PC-3 (cell line): ENCODE measurements at regions not wholly inside any gene's neighbourhood (a gene's known extent, or its start where the extent isn't known, plus 50 kb on each side); places are given as distances from the start of the nearest gene placed in this dataset.

ENCODE experiments used
- ATAC-seq: fragments of 200-7000 bp; cut with Tn5 transposase; 2 replicates; pipeline ENCODE4 v1.9.1; 2020; ENCODE audit warnings: mild to moderate bottlenecking, moderate library complexity
- BruUV-seq: library from RNA; stranded (reverse); fragments of 400-500 nt; replicated peaks from 2 replicates; lab custom pipeline; 2021; lab: Mats Ljungman, UMichigan
- CTCF ChIA-PET: fragments of 300-600 bp; sonication (Branson Sonifier 250); formaldehyde crosslinking; loops from one replicate; lab custom pipeline; 2022; ENCODE audit warnings: antibody characterized with exemption; lab: Charles Lee
- POLR2A ChIA-PET: fragments of 300-600 bp; sonication (Branson Sonifier 250); formaldehyde crosslinking; loops from one replicate; lab custom pipeline; 2022; ENCODE audit warnings: antibody characterized with exemption; ENCODE audit not compliant: unreplicated experiment; lab: Charles Lee
- DNase-seq: peaks from one replicate; pipeline ENCODE4 v3.0.0-alpha.2; 2015
- H2AFZ ChIP-seq: fragments of 300-600 bp; sonication (generic); 2 replicates; pipeline ENCODE4 v1.6.0; 2016; ENCODE audit warnings: antibody characterized with exemption, low read length
- H3F3A ChIP-seq: fragments of 300-600 bp; sonication (generic); one replicate; pipeline ENCODE4 v1.6.0; 2017; ENCODE audit warnings: antibody characterized with exemption, low read length, control low read depth, mild to moderate bottlenecking; ENCODE audit not compliant: unreplicated experiment
- H3K27ac ChIP-seq: fragments of 300-600 bp; sonication (generic); 2 replicates; pipeline ENCODE4 v1.5.1; 2016; ENCODE audit warnings: mild to moderate bottlenecking, low read length
- H3K27me3 ChIP-seq: fragments of 300-600 bp; sonication (generic); 2 replicates; pipeline ENCODE4 v1.6.1; 2016; ENCODE audit warnings: low read length, mixed read lengths
- H3K36me3 ChIP-seq: fragments of 300-600 bp; sonication (generic); 2 replicates; pipeline ENCODE4 v1.6.1; 2016; ENCODE audit warnings: low read depth, mixed run types, low read length, mixed read lengths
- H3K4me1 ChIP-seq: fragments of 300-600 bp; sonication (generic); 2 replicates; pipeline ENCODE4 v1.5.1; 2016; ENCODE audit warnings: low read length; ENCODE audit not compliant: insufficient read depth
- H3K4me2 ChIP-seq: fragments of 300-600 bp; sonication (generic); 2 replicates; pipeline ENCODE4 v1.6.0; 2016; ENCODE audit warnings: low read length
- H3K4me3 ChIP-seq: fragments of 300-600 bp; sonication (generic); 2 replicates; pipeline ENCODE4 v1.5.1; 2016; ENCODE audit warnings: mild to moderate bottlenecking, low read length, mixed read lengths
- H3K79me2 ChIP-seq: fragments of 300-600 bp; sonication (generic); 2 replicates; pipeline ENCODE4 v1.6.1; 2017; ENCODE audit warnings: low read length, mixed read lengths
- H3K9ac ChIP-seq: fragments of 300-600 bp; sonication (generic); 2 replicates; pipeline ENCODE4 v1.6.0; 2016; ENCODE audit warnings: mild to moderate bottlenecking, low read length
- H3K9me2 ChIP-seq: fragments of 300-600 bp; sonication (generic); replicated peaks from 2 replicates; pipeline ENCODE4 v1.6.1; 2016; ENCODE audit warnings: mixed run types, low read length, mixed read lengths
- H3K9me3 ChIP-seq: fragments of 300-600 bp; sonication (generic); 2 replicates; pipeline ENCODE4 v1.6.1; 2016; ENCODE audit warnings: low read length, mixed read lengths
- H4K20me1 ChIP-seq: fragments of 300-600 bp; sonication (generic); 2 replicates; pipeline ENCODE4 v1.6.1; 2016; ENCODE audit warnings: low read length, mixed read lengths
- EZH2 ChIP-seq: fragments of 300-600 bp; sonication (generic); IDR thresholded peaks from one replicate; pipeline ENCODE4 v1.6.1; 2017; ENCODE audit warnings: antibody characterized with exemption, mild to moderate bottlenecking, low read length; ENCODE audit not compliant: unreplicated experiment
- EZH2phosphoT487 ChIP-seq: fragments of 300-600 bp; sonication (generic); IDR thresholded peaks from 2 replicates; pipeline ENCODE4 v1.6.1; 2018; ENCODE audit warnings: mild to moderate bottlenecking, antibody characterized with exemption, low read length, borderline replicate concordance
- intact Hi-C: fragments of 100-400 bp; cut with micrococcal nuclease; formaldehyde crosslinking; loops from 2 replicates; pipeline ENCODE4 v1.9.0; 2023
- TF ChIP-seq, protein P1 (sequence below): fragments of 300-600 bp; sonication (generic); conservative IDR thresholded peaks from 2 replicates; pipeline ENCODE4 v1.5.1; 2017; ENCODE audit warnings: antibody characterized with exemption, low read depth, mild to moderate bottlenecking, low read length

DNA sequence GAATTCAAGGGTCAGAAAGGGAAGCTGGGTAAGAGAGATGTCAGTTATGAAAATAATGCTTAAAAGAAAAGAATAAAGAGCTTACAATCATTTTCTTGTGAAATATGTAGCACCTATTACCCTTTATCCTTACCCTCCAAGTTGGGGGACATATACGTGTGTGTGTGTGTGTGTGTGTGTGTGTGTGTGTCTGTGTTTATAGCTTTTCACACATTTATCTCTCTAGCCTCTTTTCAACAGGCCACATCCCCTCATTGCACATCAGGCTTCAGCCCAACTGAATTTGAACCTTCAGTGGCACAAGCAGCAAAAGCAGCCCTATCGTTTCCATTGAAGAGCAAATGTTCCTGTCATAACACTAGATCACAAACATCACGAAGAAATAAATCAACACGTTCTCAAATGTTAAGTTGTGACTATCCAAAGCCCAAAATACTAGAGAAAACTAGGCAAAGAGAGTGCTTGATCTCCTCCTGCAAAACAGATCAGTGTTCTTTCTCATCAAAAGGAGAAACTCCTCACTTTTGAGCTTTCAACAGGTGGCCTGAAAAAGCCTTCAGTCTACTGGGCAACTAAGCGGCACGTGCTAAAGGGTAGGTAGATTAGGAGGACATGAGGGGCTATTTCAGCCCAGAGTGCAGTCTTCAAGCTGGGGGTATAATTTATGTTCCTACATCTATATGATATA is 416.4 kb downstream of the EFNA5 start:
- Histone ChIP-seq H3K9ac (no peak overlapping the region), H4K20me1 (no peaks in the 10 kb centered on the region), H3K27me3 (no peaks in the 10 kb centered on the region), H2AFZ (no peak overlapping the region), H3F3A (no peaks in the 10 kb centered on the region), H3K79me2 (no peaks in the 10 kb centered on the region), H3K36me3 (no peaks in the 10 kb centered on the region), H3K4me3 (no peak overlapping the region), H3K9me2 (no peaks in the 10 kb centered on the region), H3K4me2 (no peak overlapping the region), H3K9me3 (no peaks in the 10 kb centered on the region), H3K27ac (no peak overlapping the region), H3K4me1 (peaks cover 15% of the 10 kb centered on the region)
- intact Hi-C loops: no loop called here
- TF ChIP-seq EZH2phosphoT487: no peak
- TF ChIP-seq, protein P1, sequence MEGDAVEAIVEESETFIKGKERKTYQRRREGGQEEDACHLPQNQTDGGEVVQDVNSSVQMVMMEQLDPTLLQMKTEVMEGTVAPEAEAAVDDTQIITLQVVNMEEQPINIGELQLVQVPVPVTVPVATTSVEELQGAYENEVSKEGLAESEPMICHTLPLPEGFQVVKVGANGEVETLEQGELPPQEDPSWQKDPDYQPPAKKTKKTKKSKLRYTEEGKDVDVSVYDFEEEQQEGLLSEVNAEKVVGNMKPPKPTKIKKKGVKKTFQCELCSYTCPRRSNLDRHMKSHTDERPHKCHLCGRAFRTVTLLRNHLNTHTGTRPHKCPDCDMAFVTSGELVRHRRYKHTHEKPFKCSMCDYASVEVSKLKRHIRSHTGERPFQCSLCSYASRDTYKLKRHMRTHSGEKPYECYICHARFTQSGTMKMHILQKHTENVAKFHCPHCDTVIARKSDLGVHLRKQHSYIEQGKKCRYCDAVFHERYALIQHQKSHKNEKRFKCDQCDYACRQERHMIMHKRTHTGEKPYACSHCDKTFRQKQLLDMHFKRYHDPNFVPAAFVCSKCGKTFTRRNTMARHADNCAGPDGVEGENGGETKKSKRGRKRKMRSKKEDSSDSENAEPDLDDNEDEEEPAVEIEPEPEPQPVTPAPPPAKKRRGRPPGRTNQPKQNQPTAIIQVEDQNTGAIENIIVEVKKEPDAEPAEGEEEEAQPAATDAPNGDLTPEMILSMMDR: no peak
- no peak for TF ChIP-seq EZH2
- ChIA-PET CTCF (no interaction called here), POLR2A (no interaction called here)
- no peak for ATAC-seq
- no peak for DNase-seq
- BruUV-seq: no TSS peak

DNA sequence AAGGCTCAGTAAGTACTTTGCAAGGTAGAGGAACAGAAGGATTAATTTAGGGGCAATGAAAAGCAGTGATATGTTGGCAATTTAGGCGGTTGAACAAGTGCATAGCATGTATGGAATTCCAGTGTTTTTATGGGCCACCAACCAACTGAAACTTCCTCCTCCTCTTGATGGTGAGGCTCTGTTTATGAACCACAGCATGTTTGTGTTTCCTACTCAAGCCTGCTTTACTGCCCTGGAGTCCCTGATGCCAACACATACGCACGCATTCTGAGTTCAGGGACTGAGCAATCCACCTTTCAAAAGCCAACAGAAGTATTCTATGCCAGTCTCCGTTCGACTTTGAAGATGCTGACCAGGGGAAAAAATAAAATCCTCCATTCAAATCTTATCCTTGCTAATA is 417.5 kb downstream of the EFNA5 start:
- H4K20me1 ChIP-seq: no peaks in the 10 kb centered on the region
- no peaks in the 10 kb centered on the region for H3K9me3 ChIP-seq
- ChIA-PET POLR2A (no interaction called here), CTCF (interaction anchor here (0.6 kb wide), 1 partner anchor 49 kb away, joined by 5 read pairs; no protein-coding TSS in a partner anchor)
- H3F3A ChIP-seq: no peaks in the 10 kb centered on the region
- H3K4me3 ChIP-seq: no peak overlapping the region
- H3K36me3 ChIP-seq: no peaks in the 10 kb centered on the region
- no peak for TF ChIP-seq EZH2
- TF ChIP-seq EZH2phosphoT487: no peak
- TF ChIP-seq, protein P1: no peak
- no peak overlapping the region for H3K9ac ChIP-seq
- H3K27ac ChIP-seq: no peak overlapping the region
- H2AFZ ChIP-seq: no peak overlapping the region
- intact Hi-C loops: no loop called here
- H3K9me2 ChIP-seq: no peaks in the 10 kb centered on the region
- H3K4me1 ChIP-seq: peaks cover 10% of the 10 kb centered on the region
- ATAC-seq: no peak
- no peak overlapping the region for H3K4me2 ChIP-seq
- DNase-seq: no peak
- no peaks in the 10 kb centered on the region for H3K79me2 ChIP-seq
- no TSS peak for BruUV-seq
- H3K27me3 ChIP-seq: no peaks in the 10 kb centered on the region

DNA sequence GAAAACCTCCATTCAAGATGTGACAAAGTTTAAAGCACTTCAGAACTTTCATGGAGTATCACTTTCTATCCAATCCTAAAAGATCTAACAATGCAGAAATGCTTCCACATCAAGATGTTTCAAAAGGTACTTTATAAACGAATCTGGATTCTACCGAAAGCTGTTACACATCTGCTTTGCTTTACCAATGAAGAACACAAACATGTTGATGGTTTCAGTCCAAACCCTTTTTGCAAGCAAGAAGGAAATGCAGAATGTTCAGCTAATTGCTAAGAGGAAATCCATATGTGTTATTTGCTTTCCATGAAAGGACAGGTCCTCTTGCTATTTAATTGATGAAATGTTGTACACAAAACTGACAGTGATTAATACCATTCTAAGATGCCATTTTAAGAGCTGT is 419.6 kb downstream of the EFNA5 start:
- no peak overlapping the region for H3K9ac ChIP-seq
- H3K4me2 ChIP-seq: no peak overlapping the region
- H3K36me3 ChIP-seq: no peaks in the 10 kb centered on the region
- TF ChIP-seq EZH2: no peak
- no peak for TF ChIP-seq EZH2phosphoT487
- TF ChIP-seq, protein P1: no peak
- no peaks in the 10 kb centered on the region for H3K27me3 ChIP-seq
- peaks cover 4% of the 10 kb centered on the region; the same call in 1 of the 2 replicates for H3K4me1 ChIP-seq
- H3K27ac ChIP-seq: no peak overlapping the region
- no peak overlapping the region for H3K4me3 ChIP-seq
- no peaks in the 10 kb centered on the region for H4K20me1 ChIP-seq
- no TSS peak for BruUV-seq
- ChIA-PET POLR2A (no interaction called here), CTCF (no interaction called here)
- ATAC-seq (no peak), DNase-seq (no peak)
- H3K9me3 ChIP-seq: no peaks in the 10 kb centered on the region
- no peaks in the 10 kb centered on the region for H3K9me2 ChIP-seq
- H3K79me2 ChIP-seq: no peaks in the 10 kb centered on the region
- intact Hi-C loops: no loop called here
- no peak overlapping the region for H2AFZ ChIP-seq
- no peaks in the 10 kb centered on the region for H3F3A ChIP-seq
